IPS DF 19.7 (cell line): ENCODE measurements at regions not wholly inside any gene's neighbourhood (a gene's known extent, or its start where the extent isn't known, plus 50 kb on each side); places are given as distances from the start of the nearest gene placed in this dataset.

Experiments used
- DNase-seq: peaks from one replicate; pipeline ENCODE4 v3.0.0-alpha.2; 2013; ENCODE audit warnings: low read depth, low spot score

DNA sequence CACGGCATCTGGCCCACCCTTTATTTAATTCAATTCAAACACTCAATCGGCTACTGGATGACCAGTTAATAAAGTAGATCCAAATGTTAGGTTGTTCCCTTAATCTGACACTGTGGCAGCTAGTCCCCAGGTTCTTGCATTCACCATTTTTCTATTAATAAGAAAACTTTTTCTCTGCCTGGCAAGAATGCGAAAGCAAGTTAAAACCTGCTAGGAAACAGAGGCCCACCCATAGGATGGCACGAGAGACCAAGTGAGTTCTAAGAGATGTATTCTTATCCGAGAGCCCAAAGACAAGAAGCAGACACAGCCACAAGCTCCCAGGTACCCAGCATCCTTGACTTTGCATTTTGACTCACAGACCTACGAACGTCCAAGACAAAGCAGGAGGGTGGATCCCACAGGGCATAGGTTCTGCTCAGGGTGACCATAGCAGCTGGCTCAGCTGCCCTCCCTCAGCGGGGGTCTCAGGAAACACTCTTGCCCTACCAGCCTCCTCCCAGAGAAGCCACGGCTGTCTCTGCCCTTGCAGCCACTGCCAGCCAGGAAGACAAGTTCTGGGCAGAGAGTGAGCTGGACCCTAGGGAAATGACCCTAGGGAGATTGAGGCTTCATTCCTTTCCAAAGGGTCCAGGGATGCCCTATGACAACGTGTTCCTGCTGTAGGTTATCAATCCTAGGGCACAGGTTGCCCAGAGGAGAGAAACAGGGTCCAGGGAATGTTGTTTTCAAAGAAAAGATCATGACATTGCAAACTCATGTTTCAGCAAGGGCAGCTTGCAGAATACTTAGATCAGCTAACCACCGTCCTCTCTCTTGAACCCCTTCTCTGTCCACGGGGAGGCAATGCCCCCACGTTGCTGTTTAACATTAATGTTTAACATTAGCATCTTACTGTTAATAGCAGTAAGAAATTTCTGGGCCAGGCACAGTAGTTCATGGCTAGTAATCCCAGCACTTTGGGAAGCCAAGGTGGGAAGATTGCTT, 147.2 kb upstream of the ZNF507 start:
- DNase-seq = no peak

DNA sequence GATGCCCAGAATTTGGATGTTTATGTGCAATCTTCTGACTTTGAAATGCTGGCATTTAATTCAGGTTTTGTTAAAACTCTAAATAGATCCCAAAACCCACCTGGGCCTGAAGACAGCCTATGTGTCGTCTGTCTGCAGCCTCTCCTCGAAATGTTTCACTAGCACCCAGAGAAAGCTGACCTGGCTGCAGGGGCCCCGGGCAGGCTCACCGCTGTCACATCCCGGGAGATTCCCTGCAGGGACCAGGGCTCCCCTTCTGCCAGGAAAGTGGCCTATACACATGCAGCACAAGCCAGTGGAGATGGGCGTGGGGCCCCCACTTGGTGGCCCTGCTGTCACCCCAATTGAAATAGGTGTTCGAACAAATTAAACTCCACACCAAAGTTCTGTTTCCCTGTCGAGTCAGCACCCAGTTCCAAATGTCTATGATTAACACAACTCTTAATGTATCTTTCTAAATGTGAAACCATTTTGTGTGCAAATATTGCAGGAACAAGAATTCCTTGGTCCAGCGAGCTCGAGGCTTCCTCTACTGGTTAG, 145.8 kb upstream of the ZNF507 start:
- no peak for DNase-seq

DNA sequence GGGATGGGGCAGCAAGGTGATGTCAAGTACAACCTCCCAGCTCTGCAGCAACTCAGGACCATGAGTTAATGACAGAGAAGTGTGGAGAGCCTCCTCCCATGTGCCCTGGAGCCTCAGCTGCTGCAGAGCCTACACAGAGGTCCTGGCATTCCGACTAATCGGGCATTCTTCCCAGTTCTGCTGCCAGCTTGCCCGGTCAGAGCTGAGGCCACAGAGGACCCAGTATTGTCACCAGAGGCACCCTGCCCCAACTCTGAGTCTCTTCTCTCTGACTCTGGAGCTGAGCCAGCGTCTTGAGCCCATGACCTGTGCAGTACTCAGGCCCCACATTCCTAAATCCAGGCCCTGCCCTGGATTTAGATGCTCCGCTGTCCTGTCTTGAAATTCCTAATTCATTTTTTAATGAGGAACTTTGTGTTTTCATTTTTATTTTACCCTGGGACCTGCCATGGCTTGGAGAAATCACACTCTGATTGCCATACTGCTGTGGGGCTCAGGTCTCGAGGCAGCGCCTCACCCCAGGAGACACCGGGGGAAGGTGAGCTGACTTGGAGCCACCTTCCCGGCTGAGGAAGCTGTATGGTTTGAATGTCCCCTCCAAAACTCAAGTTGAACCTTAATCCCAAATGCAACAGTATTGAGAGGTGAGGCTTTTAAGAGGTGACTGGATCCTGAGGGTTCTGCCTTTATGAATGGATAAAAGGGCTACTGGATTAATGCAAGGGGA, 144.9 kb upstream of the ZNF507 start:
- no peak for DNase-seq

DNA sequence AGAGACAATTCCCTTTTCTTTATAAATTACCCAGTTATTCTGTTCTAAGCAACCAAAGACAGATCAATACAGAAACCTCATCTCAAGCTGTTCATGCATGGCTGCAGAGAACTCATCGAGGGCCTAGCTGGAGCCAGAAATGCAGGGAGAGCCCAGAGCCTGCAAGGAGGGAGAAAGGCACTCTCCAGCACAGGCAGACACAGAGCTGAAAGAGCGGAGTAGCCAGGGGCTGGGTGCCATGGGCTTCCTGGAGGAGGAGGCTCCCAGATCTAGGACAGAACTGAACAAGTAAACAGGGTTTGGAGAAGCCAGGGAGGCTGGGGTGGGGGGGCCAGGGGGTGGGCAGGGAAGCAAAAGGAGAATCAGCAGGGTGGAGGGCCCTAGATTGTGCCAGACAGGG, 144.2 kb upstream of the ZNF507 start:
- DNase-seq = no peak

DNA sequence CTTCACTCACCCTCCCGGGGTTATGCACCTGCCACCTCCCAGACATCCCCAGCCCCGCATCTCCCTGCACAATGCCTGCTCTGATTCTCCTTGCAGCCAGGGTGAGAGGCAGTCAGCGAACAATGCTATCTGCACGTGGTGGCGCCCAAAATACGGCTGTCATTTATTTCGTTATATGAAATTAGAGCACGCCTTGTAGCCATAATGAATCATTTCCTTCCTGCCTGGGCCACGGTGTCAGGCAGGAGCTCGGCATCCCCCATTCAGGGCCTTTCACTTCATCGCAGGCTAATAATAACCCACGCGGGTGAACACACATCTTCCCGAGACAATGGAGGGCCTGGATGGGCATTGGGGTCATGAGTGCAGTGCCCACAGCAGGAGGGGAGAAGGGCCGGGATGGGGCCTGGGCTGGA, 143.8 kb upstream of the ZNF507 start:
- no peak for DNase-seq

DNA sequence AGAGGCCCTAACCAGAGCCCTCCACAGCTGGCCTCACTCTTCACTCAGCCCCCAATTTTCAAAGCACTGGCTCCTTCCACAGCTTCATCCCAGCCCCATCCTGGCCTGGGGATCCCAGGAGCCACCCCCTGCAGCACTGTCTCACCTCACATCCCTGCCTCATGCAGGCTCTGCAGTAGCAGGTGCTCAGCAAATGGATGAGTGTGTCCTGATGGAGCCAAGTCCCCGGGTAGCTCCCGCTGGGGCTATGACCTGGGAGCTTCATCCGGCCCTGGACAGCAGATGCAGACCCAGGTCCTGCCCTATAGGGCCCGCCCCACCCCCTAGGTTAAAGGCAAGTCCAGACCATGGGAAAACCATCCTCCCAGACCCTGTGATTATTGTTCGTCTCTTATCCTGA, 143.2 kb upstream of the ZNF507 start:
- no peak for DNase-seq

DNA sequence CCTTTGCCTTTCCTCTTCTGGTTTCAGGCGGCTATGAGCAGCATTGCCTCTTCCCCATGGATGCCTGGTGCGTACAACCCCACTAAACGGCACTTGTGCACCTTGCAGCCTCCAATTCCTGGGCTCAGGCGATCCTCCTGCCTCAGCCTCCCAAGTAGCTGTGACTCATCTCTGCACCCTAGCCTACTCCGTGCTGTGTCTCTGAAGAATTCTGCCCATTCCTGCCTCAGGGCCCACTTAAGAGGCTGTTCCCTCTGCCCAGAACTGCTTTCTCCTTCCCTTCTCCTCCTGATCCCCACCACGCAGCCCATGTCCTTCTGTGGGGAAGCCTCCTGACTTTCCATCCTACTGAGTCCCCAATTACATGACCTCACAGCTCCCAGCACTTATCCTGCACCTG, 142.2 kb upstream of the ZNF507 start:
- DNase-seq = no peak

DNA sequence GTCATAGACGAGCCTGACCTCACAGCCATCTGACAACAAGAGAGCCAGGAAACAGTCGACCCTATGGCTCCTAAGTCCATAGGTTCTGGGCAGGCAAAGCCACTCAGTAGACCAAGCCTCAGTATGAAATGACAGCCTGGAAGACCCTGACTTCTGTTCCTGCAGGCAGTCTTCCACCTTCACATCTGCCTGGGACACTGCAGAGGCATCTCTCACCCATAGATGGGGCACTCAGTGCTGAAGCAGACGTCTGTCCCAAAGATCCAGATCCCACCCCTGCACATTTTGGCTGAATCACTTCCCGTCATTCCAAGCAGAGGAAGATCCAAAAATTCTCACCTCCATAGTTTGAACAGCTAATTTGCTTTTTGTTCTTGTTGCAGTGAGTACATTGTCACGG, 139.3 kb upstream of the ZNF507 start:
- DNase-seq = no peak

DNA sequence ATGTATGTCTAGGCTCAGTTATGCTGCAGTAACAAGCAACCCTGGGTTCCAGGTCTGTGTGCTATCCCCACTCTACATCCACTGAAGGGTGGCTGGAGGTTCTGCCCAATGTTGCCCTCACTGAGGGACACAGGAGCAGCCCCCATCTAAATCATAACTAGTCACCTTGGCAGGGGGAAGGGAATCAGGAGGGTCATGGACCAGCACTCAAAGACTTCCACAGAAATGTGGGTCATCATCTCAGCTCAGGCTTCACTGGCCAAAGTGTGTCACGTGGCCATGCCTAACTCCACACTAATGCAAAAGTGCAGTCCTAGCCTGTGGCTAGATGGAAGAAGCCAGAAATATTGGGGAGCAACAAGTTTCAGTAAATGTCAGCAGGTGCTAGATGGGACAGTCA, 137.3 kb upstream of the ZNF507 start:
- DNase-seq = no peak

DNA sequence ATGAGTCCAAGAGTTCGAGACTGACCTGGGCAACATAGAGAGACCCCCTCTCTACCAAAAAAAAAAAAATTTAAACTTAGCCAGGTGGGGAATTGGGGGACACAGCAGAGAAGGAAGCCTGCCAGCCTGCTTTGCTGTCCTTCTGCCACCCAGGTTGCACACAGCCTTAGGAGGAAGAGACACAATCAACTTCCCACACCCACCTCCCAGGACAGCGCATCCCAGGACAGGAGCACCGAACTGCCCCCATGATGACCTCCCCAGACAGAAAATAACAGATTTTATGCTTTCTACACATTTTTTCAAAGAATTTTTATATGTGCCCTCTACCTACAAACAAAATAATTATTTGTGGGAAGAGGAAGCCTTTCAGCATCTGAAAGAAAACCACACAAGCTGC, 126.0 kb upstream of the ZNF507 start:
- no peak for DNase-seq

DNA sequence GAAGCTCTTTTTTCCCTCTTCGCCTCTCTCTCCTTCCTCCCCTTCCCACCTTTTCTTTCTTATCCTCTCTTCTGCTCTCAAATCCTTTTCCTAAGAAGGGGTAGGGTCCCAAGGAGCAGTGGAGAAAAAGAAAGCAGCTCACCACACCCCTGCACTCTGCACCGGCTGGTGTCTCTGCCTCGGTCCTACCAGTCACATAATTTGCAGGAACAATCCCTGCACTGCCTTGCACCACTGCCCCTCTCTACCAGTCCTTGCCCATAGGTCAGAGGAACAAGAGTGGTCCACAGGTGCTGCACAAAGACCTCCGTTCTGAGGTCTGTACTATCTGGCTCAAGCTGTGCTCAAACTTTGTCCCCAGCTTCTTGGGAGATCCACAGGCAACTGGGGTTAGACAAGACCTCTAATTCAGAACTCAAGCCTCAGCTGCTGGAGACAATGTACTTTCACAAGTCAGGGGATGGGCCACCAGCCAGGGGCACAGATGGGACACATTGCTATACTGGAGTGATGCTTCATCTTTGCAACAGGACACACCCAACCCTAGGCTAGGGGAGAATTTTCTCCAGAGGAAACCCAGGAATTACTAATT, 125.4 kb upstream of the ZNF507 start:
- no peak for DNase-seq

DNA sequence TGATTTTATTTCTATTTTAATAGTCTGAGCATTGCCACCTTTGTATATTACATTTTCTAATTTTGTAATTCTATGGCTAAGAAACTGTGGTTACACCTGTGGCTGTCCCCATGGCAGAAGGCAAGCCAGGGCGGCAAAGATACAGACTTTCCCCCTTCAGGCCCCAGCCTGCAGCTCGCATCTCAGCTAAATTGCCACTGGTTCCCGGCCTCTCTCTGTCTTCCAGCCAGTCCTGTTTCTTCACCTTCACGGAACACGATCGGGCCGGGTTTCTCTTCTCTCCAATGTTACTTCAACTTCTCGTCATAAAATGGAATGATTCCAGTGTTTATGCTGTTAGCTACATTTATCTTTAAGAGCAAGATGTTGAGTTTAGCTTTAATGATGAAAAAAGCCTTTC, 124.5 kb upstream of the ZNF507 start:
- no peak for DNase-seq

DNA sequence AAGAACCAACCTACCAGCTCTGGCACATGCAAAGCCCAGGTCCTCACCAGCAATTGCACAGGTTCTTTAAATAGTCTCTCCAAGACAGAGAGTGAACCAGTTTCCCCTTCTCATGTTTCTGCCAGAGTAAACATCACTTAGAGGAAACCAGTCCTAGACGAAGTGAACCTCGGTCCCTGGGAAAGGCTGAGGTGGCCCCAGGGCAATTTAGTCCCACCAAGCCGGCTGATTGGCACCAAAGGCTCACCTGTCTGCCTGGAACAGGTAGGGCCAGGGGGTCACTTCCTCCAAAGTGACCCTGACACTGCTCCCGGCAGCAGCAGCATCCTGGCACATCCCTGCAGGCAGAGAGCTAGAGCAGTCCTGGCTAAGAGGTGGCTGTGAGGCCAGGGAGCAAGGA, 122.9 kb upstream of the ZNF507 start:
- DNase-seq = no peak

DNA sequence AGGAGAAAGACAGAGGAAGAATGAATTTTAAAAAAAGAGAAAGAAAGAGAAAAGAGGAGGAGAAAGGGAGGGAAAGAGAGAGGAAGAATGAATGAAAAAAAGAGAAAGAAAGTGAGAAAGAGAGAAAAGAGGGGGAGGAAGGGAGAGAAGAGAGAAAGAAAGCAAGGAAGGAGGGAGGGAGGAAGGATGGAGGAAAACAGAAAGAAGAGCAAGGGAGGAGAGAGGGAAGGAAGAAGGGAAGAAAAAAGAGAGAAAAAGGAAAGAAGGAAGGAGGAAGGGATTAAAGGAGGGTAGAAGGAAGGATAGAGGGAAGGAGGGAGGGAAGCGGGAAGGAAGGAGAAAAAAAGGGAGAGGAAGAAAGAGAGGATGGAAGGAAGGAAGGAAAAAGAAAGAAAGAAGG, 122.3 kb upstream of the ZNF507 start:
- no peak for DNase-seq

DNA sequence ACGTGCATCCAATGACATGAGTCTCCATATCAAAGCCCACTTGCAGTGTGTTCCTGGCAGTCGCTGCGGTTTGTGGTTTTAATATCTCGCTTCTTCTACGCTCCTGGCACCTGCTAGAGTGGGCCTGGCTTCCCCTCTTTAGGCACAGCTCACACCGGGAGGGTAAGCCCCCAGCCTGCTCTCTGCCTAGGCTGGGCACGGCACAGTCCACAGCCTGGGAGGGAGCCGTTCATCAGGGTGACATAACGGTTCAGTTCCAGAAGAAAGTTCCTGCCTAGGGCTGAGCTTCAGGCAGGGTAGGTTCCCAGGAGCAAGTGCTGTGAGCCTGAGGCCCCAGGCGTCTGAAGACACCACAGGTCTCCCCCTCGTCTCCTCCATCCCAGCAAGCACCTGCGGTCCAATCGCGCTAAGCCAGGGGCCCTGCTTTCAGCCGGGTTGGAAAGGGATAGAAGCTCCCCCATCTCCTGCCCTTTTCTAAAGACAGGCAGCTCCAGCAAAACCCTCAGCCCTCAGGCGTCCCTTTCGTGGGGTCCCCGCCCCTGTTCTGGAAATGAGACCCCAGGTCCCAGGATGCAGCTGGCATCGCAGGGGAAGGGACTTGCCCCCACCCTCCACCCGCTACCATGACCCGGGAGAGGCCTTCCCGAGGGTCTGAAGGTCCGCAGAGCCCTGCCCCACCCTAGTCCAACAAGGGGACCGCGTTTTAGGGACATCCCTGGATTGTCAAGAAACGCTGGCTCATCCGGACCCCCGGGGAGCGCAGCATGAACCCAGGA, 121.6 kb upstream of the ZNF507 start:
- peak; percentile 9 for DNase-seq

DNA sequence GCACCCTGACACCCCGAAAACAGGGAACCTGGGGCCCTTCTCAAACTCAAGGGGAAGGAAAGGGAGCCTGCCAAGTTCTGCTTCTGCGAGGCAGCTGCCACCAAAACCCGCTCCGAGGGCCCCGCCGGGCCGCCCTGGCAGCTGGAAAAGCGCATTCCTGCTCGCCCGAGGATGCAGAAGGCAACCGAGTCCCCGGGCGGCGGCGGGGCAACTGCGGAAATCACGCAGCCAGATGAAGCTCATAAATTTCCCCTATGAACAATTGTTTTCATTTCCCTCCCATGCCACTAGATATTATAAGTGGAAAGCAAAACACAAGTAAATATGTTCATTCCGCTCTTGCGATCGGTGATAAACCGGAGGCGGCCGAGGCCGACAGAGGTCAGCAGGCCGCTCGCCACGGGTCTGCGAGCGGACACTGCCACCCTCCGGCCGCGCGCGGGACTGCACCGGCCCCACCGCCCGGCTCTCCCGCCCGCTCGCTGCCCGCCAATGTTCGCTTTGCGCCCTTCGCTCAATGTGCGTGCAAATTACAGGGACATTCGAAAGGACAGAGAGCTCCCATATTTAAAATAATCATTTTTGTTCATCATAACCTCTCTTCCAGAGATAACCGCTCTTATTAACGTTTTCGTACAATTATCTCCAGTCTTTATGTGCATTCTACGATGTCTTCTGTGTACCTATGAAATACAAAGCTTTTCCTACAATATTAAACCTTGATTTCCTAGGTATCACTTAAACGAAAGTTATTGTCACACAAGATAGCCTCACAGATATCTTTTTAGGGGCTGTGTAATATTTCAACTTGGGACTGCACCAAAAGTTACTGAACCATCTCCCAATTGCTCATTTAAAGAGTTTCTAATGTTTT, 120.8 kb upstream of the ZNF507 start:
- no peak for DNase-seq

DNA sequence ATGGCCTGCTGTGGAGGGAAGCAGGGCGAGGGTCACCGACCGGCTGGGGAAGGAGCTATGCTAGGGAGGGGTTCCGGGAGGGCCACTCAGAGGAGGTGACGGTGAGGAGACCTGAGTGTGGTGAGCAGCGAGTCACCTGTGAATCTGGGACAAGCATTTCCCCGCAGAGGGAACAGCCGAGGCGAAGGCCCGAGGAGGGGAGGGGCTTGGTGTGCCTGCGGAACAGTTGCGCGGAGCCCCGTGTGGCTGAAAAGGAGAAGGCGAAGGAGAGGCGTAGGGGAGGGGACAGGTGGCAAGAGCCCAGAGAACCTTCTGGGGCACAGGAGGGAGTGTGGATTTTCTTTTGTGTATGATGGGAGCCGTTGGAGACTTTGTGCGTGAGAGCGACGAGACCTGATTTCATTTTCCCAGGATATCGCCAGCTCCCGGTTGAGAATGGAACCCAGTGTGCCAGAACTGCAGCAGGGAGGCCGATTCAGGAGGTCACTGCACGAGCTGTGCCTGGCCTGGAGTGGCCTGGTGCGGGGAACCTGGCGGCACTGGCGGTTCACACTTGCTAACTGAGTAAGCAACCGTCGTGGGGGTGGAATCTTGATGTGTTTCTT, 117.7 kb upstream of the ZNF507 start:
- DNase-seq = peak; percentile 12

DNA sequence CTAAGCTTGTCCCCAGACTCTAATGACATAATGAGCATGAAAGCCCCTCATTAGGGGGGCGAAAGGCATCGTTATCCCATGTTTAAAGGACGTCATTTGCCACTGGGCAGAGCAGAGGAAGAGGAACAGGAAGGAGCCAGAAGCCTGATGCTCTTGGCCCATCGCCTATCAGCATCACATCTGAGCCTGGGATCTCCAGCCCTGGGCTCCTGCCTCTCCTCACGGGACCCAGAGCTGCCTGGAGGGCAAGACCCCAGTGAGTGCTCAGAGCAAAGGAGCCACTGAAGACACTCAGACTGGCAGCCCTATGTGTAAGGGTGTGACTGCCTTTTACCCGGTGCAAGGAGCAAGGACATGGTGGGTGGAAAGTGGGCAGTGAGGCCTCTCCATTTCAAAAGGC, 115.0 kb upstream of the ZNF507 start:
- no peak for DNase-seq

DNA sequence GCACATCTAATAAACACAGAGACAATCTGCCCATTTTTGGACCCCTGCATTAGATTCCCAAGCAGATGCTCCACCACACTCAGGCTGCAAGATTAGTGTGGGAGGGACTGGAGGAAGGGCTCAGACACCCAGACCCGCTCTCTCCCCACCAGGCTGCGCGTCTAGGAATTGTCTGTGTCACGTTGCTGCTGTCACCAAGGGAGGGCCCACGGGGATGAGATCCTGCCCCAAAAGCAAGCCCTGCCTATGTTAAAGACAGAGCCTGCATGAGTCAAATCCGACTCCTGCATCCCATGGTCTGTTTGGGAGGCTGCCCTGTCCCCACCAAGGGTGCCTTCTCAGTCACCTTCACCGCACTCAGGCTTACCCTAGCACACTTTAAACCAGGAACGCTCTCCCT, 114.4 kb upstream of the ZNF507 start:
- DNase-seq = no peak

DNA sequence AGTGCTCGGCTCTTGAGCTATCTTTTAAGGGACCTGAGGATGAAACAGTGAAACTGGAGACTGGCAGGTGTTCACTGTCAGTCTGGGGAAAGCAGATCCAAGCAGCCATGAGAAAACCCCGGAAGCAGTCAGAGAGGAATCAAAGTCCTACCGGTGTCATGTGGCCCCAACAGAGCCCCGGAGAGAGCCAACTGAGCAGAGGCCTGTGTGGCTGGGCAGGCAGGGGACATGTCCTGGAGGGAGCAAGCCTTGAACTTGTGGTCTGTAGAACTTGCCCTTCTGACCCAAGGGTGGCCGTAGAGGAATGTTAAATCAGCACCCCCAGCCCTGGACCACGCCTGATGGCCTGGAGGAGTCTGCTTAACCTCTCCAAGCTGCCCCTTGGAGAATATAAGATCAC, 113.7 kb upstream of the ZNF507 start:
- no peak for DNase-seq
